GM12878 (cell line): ENCODE measurements at regions not wholly inside any gene's neighbourhood (a gene's known extent, or its start where the extent isn't known, plus 50 kb on each side); places are given as distances from the start of the nearest gene placed in this dataset.

Source experiments
- ATAC-seq: fragments of 200-7000 bp; cut with Tn5 transposase; 3 replicates; pipeline ENCODE4 v1.9.1; 2020; ENCODE audit warnings: mild to moderate bottlenecking, moderate library complexity
- BruUV-seq: library from RNA; stranded (reverse); fragments of 400-500 nt; replicated peaks from 2 replicates; lab custom pipeline; 2021; lab: Mats Ljungman, UMichigan
- CTCF ChIA-PET: fragments of 300-600 bp; sonication (Branson Sonifier 250); formaldehyde crosslinking; extraction: SDS; loops from one replicate; lab custom pipeline; 2021; ENCODE audit warnings: inconsistent platforms; lab: Yijun Ruan, JAX
- POLR2A ChIA-PET: fragments of 350-600 bp; formaldehyde crosslinking; extraction: SDS; loops from one replicate; lab custom pipeline; 2021; ENCODE audit warnings: inconsistent platforms; lab: Charles Lee
- RAD21 ChIA-PET: fragments of 300-600 bp; sonication (Branson Sonifier 250); formaldehyde crosslinking; loops from one replicate; lab custom pipeline; 2023; ENCODE audit warnings: antibody characterized with exemption; ENCODE audit not compliant: unreplicated experiment; lab: Charles Lee
- SMC1A ChIA-PET: fragments of 300-600 bp; sonication (Branson Sonifier 250); formaldehyde crosslinking; loops from one replicate; lab custom pipeline; 2023; ENCODE audit not compliant: unreplicated experiment, uncharacterized antibody; lab: Charles Lee
- DNase-seq: peaks from one replicate; pipeline ENCODE4 v3.0.0-alpha.2; 2011; ENCODE audit warnings: low read depth, low spot score
- FAIRE-seq: peaks from 3 replicates; lab custom pipeline; 2011; peaks lifted over from hg19 to GRCh38; lab: Jason Lieb, UNC
- H2AFZ ChIP-seq: 2 replicates; pipeline ENCODE4 v1.6.0; 2011; ENCODE audit warnings: low read depth, low read length, control low read depth; ENCODE audit not compliant: control insufficient read depth
- H3K27ac ChIP-seq: 2 replicates; pipeline ENCODE4 v1.5.1; 2011; ENCODE audit warnings: control low read depth; ENCODE audit not compliant: control insufficient read depth, insufficient read depth
- H3K27me3 ChIP-seq, 2 experiments: replicated peaks in 1 of 2; 2 replicates each; pipeline versions ENCODE4 v1.6.0 to v1.6.1; 2011; ENCODE audit warnings: low read length in 1 of 2; ENCODE audit not compliant: control insufficient read depth in 2 of 2, insufficient read depth in 2 of 2
- H3K36me3 ChIP-seq, 2 experiments: 2 replicates each; pipeline ENCODE4 v1.5.1; 2011; ENCODE audit warnings: low read length in 1 of 2; ENCODE audit not compliant: control insufficient read depth in 2 of 2, insufficient read depth in 2 of 2
- H3K4me1 ChIP-seq: 2 replicates; pipeline ENCODE4 v1.6.1; 2011; ENCODE audit warnings: mild to moderate bottlenecking, low read length, moderate library complexity, mixed read lengths; ENCODE audit not compliant: control insufficient read depth, insufficient read depth
- H3K4me2 ChIP-seq: 2 replicates; pipeline ENCODE4 v1.6.0; 2011; ENCODE audit warnings: control low read depth; ENCODE audit not compliant: control insufficient read depth, insufficient read depth
- H3K4me3 ChIP-seq: fragments of 200-600 bp; sonication (generic); 2 replicates; pipeline ENCODE4 v1.5.1; 2016
- H3K79me2 ChIP-seq: 2 replicates; pipeline ENCODE4 v1.6.0; 2011; ENCODE audit warnings: low read length; ENCODE audit not compliant: control insufficient read depth, insufficient read depth
- H3K9ac ChIP-seq: 2 replicates; pipeline ENCODE4 v1.8.0; 2011; ENCODE audit warnings: low read length, control low read depth, mixed read lengths; ENCODE audit not compliant: control insufficient read depth, insufficient read depth
- H3K9me3 ChIP-seq: replicated peaks from 3 replicates; pipeline ENCODE4 v1.5.1; 2011; ENCODE audit warnings: mild to moderate bottlenecking, low read length; ENCODE audit not compliant: control insufficient read depth, insufficient read depth
- H4K20me1 ChIP-seq: 2 replicates; pipeline ENCODE4 v1.6.0; 2011; ENCODE audit not compliant: control insufficient read depth, insufficient read depth
- BACH1 ChIP-seq: fragments of 450-650 bp; IDR thresholded peaks from 2 replicates; pipeline ENCODE4 v1.6.1; 2017; ENCODE audit warnings: mild to moderate bottlenecking, borderline replicate concordance
- ESRRA ChIP-seq: IDR thresholded peaks from 2 replicates; pipeline ENCODE4 v1.6.1; 2012; ENCODE audit warnings: mild to moderate bottlenecking, low read length, improper control_type of control experiment
- EZH2 ChIP-seq: IDR thresholded peaks from 2 replicates; pipeline ENCODE4 v1.6.1; 2012; ENCODE audit warnings: low read depth, mild to moderate bottlenecking, control low read depth, inconsistent platforms, low read length, borderline replicate concordance; ENCODE audit not compliant: control insufficient read depth
- HDAC2 ChIP-seq: fragments of 200-600 bp; sonication (generic); IDR thresholded peaks from 2 replicates; pipeline ENCODE4 v1.6.1; 2017
- MEF2A ChIP-seq: IDR thresholded peaks from 2 replicates; pipeline ENCODE4 v1.6.1; 2011; ENCODE audit warnings: low read depth, mild to moderate bottlenecking, low read length, moderate library complexity; ENCODE audit not compliant: insufficient read depth
- ZSCAN29 ChIP-seq: fragments of 450-650 bp; IDR thresholded peaks from 2 replicates; pipeline ENCODE4 v1.6.1; 2017; ENCODE audit warnings: mild to moderate bottlenecking, moderate library complexity
- WGBS: methylation state at CpG from one replicate; pipeline ENCODE4 v1.1.6; 2016; ENCODE audit warnings: low lambda C conversion rate; ENCODE audit not compliant: insufficient replicate concordance, insufficient coverage; ENCODE audit errors: missing lambda C conversion rate; 5-methylcytosine and 5-hydroxymethylcytosine counted together
- in situ Hi-C: fragments of 300-500 bp; cut with MboI; formaldehyde crosslinking; loops from 9 replicates; pipeline ENCODE4 v1.14.3; 2018; ENCODE audit warnings: mixed read lengths
- intact Hi-C: fragments of 100-400 bp; cut with micrococcal nuclease; formaldehyde crosslinking; loops from one replicate; pipeline ENCODE4 v1.14.2; 2022; ENCODE audit not compliant: unreplicated experiment
- TF ChIP-seq, protein P1 (sequence below): IDR thresholded peaks from 2 replicates; pipeline ENCODE4 v1.6.1; 2011; ENCODE audit warnings: mild to moderate bottlenecking, low read depth, low read length, moderate library complexity; ENCODE audit not compliant: insufficient replicate concordance
- TF ChIP-seq, protein P2 (sequence below): fragments of 450-650 bp; IDR thresholded peaks from 2 replicates; pipeline ENCODE4 v1.6.1; 2014; ENCODE audit warnings: mild to moderate bottlenecking
- TF ChIP-seq, protein P3 (sequence below): fragments of 450-650 bp; conservative IDR thresholded peaks from 2 replicates; pipeline ENCODE4 v1.6.1; 2017; ENCODE audit warnings: mild to moderate bottlenecking, moderate library complexity
- TF ChIP-seq, protein P4 (sequence below): fragments of 450-650 bp; IDR thresholded peaks from 2 replicates; pipeline ENCODE4 v1.6.1; 2017; ENCODE audit warnings: mild to moderate bottlenecking, moderate library complexity

DNA sequence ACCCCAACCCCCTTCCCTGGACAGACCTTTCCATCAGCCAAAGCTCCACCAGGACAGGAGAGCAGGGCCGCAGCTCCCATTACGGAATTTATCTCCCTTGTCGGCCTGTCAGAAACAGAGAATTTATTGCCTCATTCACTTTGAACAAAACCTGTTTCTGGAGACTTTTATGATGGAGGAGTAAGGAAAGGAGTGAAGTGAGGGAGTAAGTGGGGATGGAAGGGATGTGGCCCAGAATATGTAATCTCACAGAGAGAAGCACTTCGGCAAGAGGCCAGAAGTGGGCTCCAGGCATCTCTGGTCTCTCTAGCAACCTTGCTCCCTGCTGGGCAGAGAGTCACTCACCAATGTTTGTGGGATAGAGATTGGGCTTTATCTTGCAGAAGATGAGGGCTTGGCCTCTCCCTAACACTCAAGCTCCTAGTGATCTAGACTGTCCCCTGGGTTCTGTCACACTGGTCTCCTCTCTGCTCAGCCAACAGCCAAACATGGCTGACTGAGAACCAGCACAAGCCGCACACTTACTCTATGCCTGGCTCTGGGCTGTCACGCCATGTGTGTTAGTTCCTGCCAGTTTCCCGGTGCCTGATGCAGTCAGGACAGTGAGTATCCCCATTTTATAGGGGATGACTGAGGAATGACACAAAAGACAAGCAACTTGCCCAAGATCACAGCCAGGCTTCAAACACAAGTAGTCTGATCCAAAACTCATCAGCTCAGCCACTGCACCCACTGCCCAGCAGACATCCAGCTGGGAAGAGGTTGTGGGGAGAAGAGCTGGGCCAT lies 149.4 kb upstream of the ZMIZ1 start (continued):
- TF ChIP-seq, protein P1, sequence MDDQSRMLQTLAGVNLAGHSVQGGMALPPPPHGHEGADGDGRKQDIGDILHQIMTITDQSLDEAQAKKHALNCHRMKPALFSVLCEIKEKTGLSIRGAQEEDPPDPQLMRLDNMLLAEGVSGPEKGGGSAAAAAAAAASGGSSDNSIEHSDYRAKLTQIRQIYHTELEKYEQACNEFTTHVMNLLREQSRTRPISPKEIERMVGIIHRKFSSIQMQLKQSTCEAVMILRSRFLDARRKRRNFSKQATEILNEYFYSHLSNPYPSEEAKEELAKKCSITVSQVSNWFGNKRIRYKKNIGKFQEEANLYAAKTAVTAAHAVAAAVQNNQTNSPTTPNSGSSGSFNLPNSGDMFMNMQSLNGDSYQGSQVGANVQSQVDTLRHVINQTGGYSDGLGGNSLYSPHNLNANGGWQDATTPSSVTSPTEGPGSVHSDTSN = no peak
- TF ChIP-seq, protein P2, sequence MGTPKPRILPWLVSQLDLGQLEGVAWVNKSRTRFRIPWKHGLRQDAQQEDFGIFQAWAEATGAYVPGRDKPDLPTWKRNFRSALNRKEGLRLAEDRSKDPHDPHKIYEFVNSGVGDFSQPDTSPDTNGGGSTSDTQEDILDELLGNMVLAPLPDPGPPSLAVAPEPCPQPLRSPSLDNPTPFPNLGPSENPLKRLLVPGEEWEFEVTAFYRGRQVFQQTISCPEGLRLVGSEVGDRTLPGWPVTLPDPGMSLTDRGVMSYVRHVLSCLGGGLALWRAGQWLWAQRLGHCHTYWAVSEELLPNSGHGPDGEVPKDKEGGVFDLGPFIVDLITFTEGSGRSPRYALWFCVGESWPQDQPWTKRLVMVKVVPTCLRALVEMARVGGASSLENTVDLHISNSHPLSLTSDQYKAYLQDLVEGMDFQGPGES = no peak
- TF ChIP-seq MEF2A (no peak), BACH1 (no peak)

DNA sequence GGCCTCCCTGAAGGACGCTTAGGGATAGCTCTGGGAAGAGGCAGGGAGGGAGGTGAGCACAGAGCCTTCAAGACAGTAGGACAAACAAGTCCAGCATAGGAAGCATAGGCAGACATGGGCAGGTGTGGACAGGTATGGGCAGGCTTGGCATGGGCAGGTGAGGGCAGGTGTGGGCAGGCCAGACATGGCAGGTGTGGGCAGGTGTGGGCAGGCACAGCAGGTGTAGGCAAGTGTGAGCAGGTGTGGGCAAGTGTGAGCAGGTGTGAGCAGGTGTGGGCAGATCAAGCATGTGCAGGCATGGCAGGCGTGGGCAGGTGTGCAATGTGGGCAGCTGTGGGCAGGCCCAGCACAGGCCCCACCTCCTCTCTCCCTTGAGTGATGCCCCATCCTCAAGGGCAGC lies 148.8 kb upstream of the ZMIZ1 start:
- FAIRE-seq (no peak), ATAC-seq (no peak), DNase-seq (no peak)
- peaks cover 0 to 4% of the 10 kb centered on the region in 2 experiments; a peak in 3 of 4 replicates for H3K27me3 ChIP-seq
- H3K9me3 ChIP-seq = no peaks in the 10 kb centered on the region
- in situ Hi-C loops (no loop called here), intact Hi-C loops (no loop called here)
- WGBS = 5% methylated on average over 2 of the region's 2 CpGs
- ChIA-PET CTCF (no interaction called here), POLR2A (no interaction called here), RAD21 (no interaction called here), SMC1A (no interaction called here)
- no peak overlapping the region for H3K27ac ChIP-seq
- no peak overlapping the region for H3K9ac ChIP-seq
- no peak overlapping the region for H2AFZ ChIP-seq
- H3K36me3 ChIP-seq = no peaks in the 10 kb centered on the region
- H3K79me2 ChIP-seq = no peaks in the 10 kb centered on the region
- no TSS peak for BruUV-seq
- no peaks in the 10 kb centered on the region for H3K4me1 ChIP-seq
- no peak overlapping the region for H3K4me3 ChIP-seq
- H3K4me2 ChIP-seq = no peak overlapping the region
- no peaks in the 10 kb centered on the region for H4K20me1 ChIP-seq
- TF ChIP-seq, protein P3, sequence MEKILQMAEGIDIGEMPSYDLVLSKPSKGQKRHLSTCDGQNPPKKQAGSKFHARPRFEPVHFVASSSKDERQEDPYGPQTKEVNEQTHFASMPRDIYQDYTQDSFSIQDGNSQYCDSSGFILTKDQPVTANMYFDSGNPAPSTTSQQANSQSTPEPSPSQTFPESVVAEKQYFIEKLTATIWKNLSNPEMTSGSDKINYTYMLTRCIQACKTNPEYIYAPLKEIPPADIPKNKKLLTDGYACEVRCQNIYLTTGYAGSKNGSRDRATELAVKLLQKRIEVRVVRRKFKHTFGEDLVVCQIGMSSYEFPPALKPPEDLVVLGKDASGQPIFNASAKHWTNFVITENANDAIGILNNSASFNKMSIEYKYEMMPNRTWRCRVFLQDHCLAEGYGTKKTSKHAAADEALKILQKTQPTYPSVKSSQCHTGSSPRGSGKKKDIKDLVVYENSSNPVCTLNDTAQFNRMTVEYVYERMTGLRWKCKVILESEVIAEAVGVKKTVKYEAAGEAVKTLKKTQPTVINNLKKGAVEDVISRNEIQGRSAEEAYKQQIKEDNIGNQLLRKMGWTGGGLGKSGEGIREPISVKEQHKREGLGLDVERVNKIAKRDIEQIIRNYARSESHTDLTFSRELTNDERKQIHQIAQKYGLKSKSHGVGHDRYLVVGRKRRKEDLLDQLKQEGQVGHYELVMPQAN = no peak
- TF ChIP-seq HDAC2 (no peak), ESRRA (no peak), ZSCAN29 (no peak), EZH2 (no peak)
- TF ChIP-seq, protein P4, sequence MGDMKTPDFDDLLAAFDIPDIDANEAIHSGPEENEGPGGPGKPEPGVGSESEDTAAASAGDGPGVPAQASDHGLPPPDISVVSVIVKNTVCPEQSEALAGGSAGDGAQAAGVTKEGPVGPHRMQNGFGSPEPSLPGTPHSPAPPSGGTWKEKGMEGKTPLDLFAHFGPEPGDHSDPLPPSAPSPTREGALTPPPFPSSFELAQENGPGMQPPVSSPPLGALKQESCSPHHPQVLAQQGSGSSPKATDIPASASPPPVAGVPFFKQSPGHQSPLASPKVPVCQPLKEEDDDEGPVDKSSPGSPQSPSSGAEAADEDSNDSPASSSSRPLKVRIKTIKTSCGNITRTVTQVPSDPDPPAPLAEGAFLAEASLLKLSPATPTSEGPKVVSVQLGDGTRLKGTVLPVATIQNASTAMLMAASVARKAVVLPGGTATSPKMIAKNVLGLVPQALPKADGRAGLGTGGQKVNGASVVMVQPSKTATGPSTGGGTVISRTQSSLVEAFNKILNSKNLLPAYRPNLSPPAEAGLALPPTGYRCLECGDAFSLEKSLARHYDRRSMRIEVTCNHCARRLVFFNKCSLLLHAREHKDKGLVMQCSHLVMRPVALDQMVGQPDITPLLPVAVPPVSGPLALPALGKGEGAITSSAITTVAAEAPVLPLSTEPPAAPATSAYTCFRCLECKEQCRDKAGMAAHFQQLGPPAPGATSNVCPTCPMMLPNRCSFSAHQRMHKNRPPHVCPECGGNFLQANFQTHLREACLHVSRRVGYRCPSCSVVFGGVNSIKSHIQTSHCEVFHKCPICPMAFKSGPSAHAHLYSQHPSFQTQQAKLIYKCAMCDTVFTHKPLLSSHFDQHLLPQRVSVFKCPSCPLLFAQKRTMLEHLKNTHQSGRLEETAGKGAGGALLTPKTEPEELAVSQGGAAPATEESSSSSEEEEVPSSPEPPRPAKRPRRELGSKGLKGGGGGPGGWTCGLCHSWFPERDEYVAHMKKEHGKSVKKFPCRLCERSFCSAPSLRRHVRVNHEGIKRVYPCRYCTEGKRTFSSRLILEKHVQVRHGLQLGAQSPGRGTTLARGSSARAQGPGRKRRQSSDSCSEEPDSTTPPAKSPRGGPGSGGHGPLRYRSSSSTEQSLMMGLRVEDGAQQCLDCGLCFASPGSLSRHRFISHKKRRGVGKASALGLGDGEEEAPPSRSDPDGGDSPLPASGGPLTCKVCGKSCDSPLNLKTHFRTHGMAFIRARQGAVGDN = no peak
